ENCODE measurements at regions not wholly inside any gene's neighbourhood (a gene's known extent, or its start where the extent isn't known, plus 50 kb on each side); places are given as distances from the start of the nearest gene placed in this dataset.

DNA sequence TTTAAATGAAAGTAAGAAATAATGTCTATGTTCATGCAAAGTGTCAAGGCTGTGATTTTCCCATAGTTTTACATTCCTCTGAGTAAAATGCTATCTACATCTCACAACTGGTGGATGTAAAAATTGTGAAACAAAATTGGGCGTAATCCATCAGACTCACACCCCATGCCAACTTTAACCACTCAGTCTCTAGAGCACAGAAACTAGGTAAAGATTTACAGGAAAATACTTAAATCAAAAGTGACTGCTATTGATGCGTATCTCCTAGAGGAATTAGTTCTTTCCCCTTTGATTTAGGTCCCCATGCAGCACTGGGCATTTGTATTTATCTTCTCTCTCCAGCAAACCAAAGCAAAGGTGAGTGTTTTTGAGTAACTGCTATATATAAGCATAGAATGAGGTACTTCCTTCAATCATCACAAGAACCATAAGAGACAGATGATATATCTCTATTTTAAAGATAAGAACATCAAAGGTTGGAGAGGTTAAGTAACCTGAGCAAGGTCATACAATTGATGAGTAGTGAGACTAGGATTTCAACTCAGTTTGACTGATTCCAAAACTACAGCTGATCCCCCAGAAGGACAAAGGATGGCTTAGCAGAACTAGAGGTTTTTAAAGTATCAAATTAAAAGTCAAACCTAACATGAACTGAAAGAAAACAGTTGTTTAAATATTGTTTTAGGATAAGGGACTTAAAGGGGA is 594.0 kb upstream of the ACVR2A start:
- H3K9me3 ChIP-seq = no peaks in the 10 kb centered on the region
- WGBS, 2 donors = 89 to 92% methylated on average over 2 of the region's 2 CpGs
- H3K4me3 ChIP-seq = no peak overlapping the region
- H3K4me1 ChIP-seq = peaks cover 0 to 8% (median 4%) of the 10 kb centered on the region in 4 donors
- no peak for DNase-seq
- TF ChIP-seq POLR2A (IDR thresholded peaks at IDR 0.05) (no peak), POLR2AphosphoS5 (IDR thresholded peaks at IDR 0.05) (no peak), EP300 (IDR thresholded peaks at IDR 0.05) (no peak)
- TF ChIP-seq, protein P1, sequence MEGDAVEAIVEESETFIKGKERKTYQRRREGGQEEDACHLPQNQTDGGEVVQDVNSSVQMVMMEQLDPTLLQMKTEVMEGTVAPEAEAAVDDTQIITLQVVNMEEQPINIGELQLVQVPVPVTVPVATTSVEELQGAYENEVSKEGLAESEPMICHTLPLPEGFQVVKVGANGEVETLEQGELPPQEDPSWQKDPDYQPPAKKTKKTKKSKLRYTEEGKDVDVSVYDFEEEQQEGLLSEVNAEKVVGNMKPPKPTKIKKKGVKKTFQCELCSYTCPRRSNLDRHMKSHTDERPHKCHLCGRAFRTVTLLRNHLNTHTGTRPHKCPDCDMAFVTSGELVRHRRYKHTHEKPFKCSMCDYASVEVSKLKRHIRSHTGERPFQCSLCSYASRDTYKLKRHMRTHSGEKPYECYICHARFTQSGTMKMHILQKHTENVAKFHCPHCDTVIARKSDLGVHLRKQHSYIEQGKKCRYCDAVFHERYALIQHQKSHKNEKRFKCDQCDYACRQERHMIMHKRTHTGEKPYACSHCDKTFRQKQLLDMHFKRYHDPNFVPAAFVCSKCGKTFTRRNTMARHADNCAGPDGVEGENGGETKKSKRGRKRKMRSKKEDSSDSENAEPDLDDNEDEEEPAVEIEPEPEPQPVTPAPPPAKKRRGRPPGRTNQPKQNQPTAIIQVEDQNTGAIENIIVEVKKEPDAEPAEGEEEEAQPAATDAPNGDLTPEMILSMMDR (IDR thresholded peaks at IDR 0.05) = no peak
- H3K36me3 ChIP-seq = no peaks in the 10 kb centered on the region
- no peaks in the 10 kb centered on the region for H3K27me3 ChIP-seq
- H3K27ac ChIP-seq = no peak overlapping the region
- intact Hi-C loops (cut with DNase I) = no loop called here

DNA sequence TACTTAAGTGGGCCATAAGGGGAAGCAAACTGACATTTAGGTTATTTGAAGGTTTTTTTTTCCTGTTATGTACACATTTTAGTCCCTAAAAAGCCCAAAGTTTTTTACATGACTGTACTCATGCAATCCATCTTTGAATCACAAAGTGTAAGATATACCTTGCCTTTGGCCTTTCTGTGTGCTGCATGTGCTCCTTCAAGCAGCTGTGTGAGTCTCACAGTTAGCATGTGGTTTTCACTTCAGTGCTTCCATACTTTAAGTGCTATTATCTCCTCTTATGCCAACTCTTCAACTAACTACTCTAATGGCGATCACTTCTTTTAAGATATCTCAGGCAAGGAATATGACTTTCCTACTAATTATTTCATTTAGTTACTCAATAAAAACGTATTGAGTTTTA is 597.1 kb upstream of the ACVR2A start:
- DNase-seq = no peak
- WGBS, 2 donors = 82 to 84% methylated on average over 2 of the region's 2 CpGs
- Histone ChIP-seq H3K27me3 (no peaks in the 10 kb centered on the region), H3K27ac (no peak overlapping the region), H3K36me3 (no peaks in the 10 kb centered on the region), H3K4me3 (no peak overlapping the region), H3K9me3 (no peaks in the 10 kb centered on the region), H3K4me1 (no peaks in the 10 kb centered on the region)
- no peak for TF ChIP-seq EP300 (IDR thresholded peaks at IDR 0.05)
- TF ChIP-seq POLR2A (IDR thresholded peaks at IDR 0.05) = no peak
- TF ChIP-seq POLR2AphosphoS5 (IDR thresholded peaks at IDR 0.05) = no peak
- TF ChIP-seq, protein P1 (IDR thresholded peaks at IDR 0.05) = no peak
- intact Hi-C loops (cut with DNase I) = no loop called here

DNA sequence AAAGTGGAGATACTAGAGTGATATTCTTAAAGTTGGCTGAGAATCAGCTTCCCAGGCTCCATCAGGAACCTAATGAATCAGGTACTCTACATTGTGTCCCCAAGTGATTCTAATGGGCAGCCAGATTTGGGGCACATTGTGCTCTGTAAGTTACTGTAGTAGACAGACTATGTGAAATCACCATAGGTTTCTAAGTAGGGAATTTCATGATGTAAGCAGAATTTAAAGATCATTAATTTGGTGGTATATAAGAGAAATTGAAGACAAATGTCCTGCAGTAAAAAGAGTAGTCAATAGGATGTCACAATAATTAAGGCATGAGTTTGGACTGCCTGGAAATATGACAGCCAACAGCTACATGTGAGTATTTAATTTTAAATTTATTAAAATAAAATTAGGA is 602.4 kb upstream of the ACVR2A start:
- intact Hi-C loops (cut with DNase I) = no loop called here
- no peak for DNase-seq
- Histone ChIP-seq H3K4me1 (no peaks in the 10 kb centered on the region), H3K27ac (no peak overlapping the region), H3K36me3 (no peaks in the 10 kb centered on the region), H3K4me3 (no peak overlapping the region), H3K9me3 (no peaks in the 10 kb centered on the region), H3K27me3 (no peaks in the 10 kb centered on the region)
- TF ChIP-seq POLR2AphosphoS5 (IDR thresholded peaks at IDR 0.05) (no peak), POLR2A (IDR thresholded peaks at IDR 0.05) (no peak), EP300 (IDR thresholded peaks at IDR 0.05) (no peak)
- TF ChIP-seq, protein P1 (IDR thresholded peaks at IDR 0.05) = no peak

DNA sequence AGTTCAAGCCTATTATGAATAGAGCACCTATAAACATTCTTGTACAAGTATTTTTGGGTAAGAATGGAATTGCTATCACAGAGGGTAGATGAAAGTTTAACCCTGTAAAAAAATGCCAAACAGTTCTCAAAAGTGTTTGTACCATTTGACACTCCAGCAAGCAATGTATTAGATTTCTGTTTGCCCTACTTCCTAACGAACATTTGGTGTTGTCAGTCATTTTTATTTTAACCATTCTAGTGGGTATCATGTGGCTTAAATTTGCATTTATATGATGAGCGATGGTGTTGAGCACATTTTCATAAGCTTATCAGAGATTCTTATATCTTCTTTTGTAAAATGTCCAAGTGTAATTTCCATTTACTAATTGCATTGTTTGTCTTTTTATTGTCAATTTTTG is 608.2 kb upstream of the ACVR2A start:
- TF ChIP-seq, protein P1 (IDR thresholded peaks at IDR 0.05) = no peak
- TF ChIP-seq POLR2AphosphoS5 (IDR thresholded peaks at IDR 0.05) = no peak
- no peak for TF ChIP-seq EP300 (IDR thresholded peaks at IDR 0.05)
- no peak for TF ChIP-seq POLR2A (IDR thresholded peaks at IDR 0.05)
- no peaks in the 10 kb centered on the region for H3K36me3 ChIP-seq
- DNase-seq = no peak
- intact Hi-C loops (cut with DNase I) = no loop called here
- H3K27me3 ChIP-seq = no peaks in the 10 kb centered on the region
- H3K4me3 ChIP-seq = no peak overlapping the region
- H3K27ac ChIP-seq = no peak overlapping the region
- no peaks in the 10 kb centered on the region for H3K9me3 ChIP-seq
- WGBS, 2 donors = 80 to 85% methylated on average over 2 of the region's 2 CpGs
- H3K4me1 ChIP-seq = no peaks in the 10 kb centered on the region

DNA sequence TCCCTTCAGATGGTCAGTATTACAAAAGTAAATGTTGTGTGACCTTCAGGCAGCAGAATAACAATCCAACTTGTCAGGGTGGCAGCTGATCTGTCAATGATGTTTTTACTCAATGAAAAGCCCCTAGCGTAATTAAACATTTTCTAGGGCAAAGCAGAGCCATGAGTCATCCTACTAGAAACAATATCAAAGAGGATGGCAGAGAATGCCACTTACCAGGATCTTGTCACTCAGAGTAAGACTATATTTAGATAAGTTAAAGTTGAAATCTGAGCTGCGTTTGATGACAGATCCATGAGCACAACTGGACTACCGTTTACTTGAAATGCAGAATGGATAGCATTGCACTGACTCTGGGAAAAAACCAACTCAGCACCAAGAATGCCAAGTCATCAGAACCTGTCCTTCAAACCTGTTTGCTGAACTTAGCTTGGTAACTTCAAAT is 612.6 kb upstream of the ACVR2A start:
- TF ChIP-seq, protein P1 (IDR thresholded peaks at IDR 0.05) = no peak
- no peak for TF ChIP-seq EP300 (IDR thresholded peaks at IDR 0.05)
- no peak for TF ChIP-seq POLR2A (IDR thresholded peaks at IDR 0.05)
- TF ChIP-seq POLR2AphosphoS5 (IDR thresholded peaks at IDR 0.05) = no peak
- intact Hi-C loops (cut with DNase I) = no loop called here
- no peak overlapping the region for H3K4me3 ChIP-seq
- H3K27me3 ChIP-seq = no peaks in the 10 kb centered on the region
- no peaks in the 10 kb centered on the region for H3K4me1 ChIP-seq
- 84% methylated on average over 3 of the region's 3 CpGs for WGBS, 2 donors
- DNase-seq = no peak
- H3K9me3 ChIP-seq = no peaks in the 10 kb centered on the region
- H3K36me3 ChIP-seq = no peaks in the 10 kb centered on the region
- no peak overlapping the region for H3K27ac ChIP-seq

Data from sigmoid colon (tissue), 6 donors.